ENCODE measurements at regions not wholly inside any gene's neighbourhood (a gene's known extent, or its start where the extent isn't known, plus 50 kb on each side); places are given as distances from the start of the nearest gene placed in this dataset.

DNA sequence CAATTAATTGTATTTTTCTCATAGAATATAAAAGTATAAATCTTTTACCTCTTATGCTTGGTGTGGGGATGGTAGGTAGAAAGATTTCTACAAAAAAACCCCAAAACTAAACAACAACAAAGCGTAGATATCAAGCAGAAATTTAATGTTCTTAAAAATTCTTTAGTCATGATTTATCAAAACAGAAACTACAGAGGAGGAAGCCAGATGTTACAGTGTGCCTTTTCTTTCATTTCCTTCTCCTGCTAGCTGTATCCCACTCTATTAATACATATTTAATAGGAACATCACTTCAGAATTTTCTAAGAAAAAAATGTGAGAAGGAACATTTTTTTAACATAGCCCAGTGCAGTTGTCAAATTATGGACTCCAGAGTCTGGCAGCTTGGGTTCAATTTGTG, 420.6 kb downstream of the TUSC7 start:
- Histone ChIP-seq H3K36me3 (replicated peaks; ENCODE audit: low read depth, low read length) (no peaks in the 10 kb centered on the region), H3K4me2 (ENCODE audit: low read length) (no peak overlapping the region), H3K27me3 (ENCODE audit: low read depth, low read length) (no peaks in the 10 kb centered on the region), H3K9me3 (ENCODE audit: insufficient read depth, low read length) (no peaks in the 10 kb centered on the region), H2AFZ (ENCODE audit: low read depth, low read length) (no peak overlapping the region), H3K9ac (ENCODE audit: low read length) (no peak overlapping the region), H3K4me3 (ENCODE audit: low read length) (no peak overlapping the region), H3K79me2 (ENCODE audit: low read length) (no peaks in the 10 kb centered on the region), H4K20me1 (ENCODE audit: insufficient read depth, low read length) (no peaks in the 10 kb centered on the region), H3K4me1 (ENCODE audit: low read length) (peaks cover 9% of the 10 kb centered on the region), H3K27ac (ENCODE audit: low read length) (no peak overlapping the region)
- TF ChIP-seq EZH2phosphoT487 (IDR thresholded peaks at IDR 0.05; ENCODE audit: low read depth): no peak
- TF ChIP-seq, protein P1, sequence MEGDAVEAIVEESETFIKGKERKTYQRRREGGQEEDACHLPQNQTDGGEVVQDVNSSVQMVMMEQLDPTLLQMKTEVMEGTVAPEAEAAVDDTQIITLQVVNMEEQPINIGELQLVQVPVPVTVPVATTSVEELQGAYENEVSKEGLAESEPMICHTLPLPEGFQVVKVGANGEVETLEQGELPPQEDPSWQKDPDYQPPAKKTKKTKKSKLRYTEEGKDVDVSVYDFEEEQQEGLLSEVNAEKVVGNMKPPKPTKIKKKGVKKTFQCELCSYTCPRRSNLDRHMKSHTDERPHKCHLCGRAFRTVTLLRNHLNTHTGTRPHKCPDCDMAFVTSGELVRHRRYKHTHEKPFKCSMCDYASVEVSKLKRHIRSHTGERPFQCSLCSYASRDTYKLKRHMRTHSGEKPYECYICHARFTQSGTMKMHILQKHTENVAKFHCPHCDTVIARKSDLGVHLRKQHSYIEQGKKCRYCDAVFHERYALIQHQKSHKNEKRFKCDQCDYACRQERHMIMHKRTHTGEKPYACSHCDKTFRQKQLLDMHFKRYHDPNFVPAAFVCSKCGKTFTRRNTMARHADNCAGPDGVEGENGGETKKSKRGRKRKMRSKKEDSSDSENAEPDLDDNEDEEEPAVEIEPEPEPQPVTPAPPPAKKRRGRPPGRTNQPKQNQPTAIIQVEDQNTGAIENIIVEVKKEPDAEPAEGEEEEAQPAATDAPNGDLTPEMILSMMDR (IDR thresholded peaks at IDR 0.05; ENCODE audit: low read depth, low read length): no peak

DNA sequence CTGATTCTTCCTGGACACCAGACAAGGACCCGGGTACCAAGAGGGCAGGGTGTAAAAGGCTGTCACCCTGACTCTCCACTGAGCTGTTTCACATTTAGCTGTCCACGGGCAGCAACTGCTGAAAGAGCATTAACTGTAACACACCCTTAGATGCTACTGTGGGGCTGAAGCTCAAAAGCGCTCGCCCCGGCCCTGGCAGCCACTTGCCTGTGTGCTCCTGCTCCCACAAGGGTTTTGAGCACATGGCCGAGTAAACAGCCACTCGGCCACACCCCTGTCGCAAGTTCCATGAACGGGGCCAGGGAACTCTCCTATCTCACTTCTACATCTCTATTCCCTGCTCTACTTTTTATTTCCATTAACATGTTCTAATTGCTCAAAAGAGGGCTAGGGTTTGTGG, 421.7 kb downstream of the TUSC7 start:
- Histone ChIP-seq H3K9me3 (ENCODE audit: insufficient read depth, low read length) (no peaks in the 10 kb centered on the region), H3K4me2 (ENCODE audit: low read length) (no peak overlapping the region), H3K79me2 (ENCODE audit: low read length) (no peaks in the 10 kb centered on the region), H3K27ac (ENCODE audit: low read length) (no peak overlapping the region), H3K27me3 (ENCODE audit: low read depth, low read length) (no peaks in the 10 kb centered on the region), H3K4me3 (ENCODE audit: low read length) (no peak overlapping the region), H3K9ac (ENCODE audit: low read length) (no peak overlapping the region), H3K4me1 (ENCODE audit: low read length) (peaks cover 9% of the 10 kb centered on the region), H2AFZ (ENCODE audit: low read depth, low read length) (no peak overlapping the region), H4K20me1 (ENCODE audit: insufficient read depth, low read length) (no peaks in the 10 kb centered on the region), H3K36me3 (replicated peaks; ENCODE audit: low read depth, low read length) (no peaks in the 10 kb centered on the region)
- no peak for TF ChIP-seq EZH2phosphoT487 (IDR thresholded peaks at IDR 0.05; ENCODE audit: low read depth)
- TF ChIP-seq, protein P1 (IDR thresholded peaks at IDR 0.05; ENCODE audit: low read depth, low read length): no peak

DNA sequence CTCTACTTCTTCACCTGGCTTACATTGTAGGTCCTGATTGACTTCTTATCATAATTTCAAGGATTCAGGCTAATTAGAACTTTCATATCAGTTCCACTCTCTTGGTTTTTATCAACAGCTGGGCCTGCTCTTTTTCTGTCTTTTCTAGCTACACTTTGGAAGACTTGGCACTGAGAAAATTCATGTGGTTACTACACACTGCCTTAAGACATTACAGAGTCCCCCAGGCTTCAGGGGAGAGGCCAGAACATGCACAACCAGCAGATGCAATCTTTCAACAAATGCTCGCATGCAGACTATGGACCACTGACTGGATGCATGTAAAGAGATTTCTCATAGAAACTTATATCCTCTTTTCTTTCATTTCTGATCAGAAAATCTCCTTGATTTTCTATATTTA, 423.5 kb downstream of the TUSC7 start:
- Histone ChIP-seq H2AFZ (ENCODE audit: low read depth, low read length) (no peak overlapping the region), H4K20me1 (ENCODE audit: insufficient read depth, low read length) (no peaks in the 10 kb centered on the region), H3K9me3 (ENCODE audit: insufficient read depth, low read length) (no peaks in the 10 kb centered on the region), H3K79me2 (ENCODE audit: low read length) (no peaks in the 10 kb centered on the region), H3K9ac (ENCODE audit: low read length) (no peak overlapping the region), H3K4me1 (ENCODE audit: low read length) (peaks cover 9% of the 10 kb centered on the region), H3K27ac (ENCODE audit: low read length) (no peak overlapping the region), H3K4me3 (ENCODE audit: low read length) (no peak overlapping the region), H3K27me3 (ENCODE audit: low read depth, low read length) (no peaks in the 10 kb centered on the region), H3K36me3 (replicated peaks; ENCODE audit: low read depth, low read length) (no peaks in the 10 kb centered on the region), H3K4me2 (ENCODE audit: low read length) (no peak overlapping the region)
- TF ChIP-seq EZH2phosphoT487 (IDR thresholded peaks at IDR 0.05; ENCODE audit: low read depth): no peak
- TF ChIP-seq, protein P1 (IDR thresholded peaks at IDR 0.05; ENCODE audit: low read depth, low read length): no peak

DNA sequence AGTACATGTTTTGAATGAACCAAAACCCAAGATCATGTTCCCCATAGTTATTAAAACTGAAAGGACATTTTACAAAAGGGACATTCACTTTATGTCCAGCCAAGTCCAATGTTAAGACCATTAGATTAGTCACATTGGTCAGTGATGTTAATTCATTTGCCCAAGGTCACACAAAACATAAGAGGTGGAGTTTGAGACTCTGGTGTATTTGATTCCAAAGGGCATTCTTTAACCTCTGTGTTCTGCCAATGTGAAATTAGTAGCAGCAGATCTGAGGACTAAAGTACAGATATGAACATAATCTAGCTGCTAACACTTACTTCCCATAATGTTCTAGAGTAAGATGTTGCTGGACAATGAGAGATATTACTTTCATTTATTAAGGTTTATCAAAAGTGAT, 425.6 kb downstream of the TUSC7 start:
- Histone ChIP-seq H3K4me1 (ENCODE audit: low read length) (peaks cover 4% of the 10 kb centered on the region; the same call in 1 of the 2 replicates), H3K4me2 (ENCODE audit: low read length) (no peak overlapping the region), H3K79me2 (ENCODE audit: low read length) (no peaks in the 10 kb centered on the region), H3K27ac (ENCODE audit: low read length) (no peak overlapping the region), H3K4me3 (ENCODE audit: low read length) (no peak overlapping the region), H3K9me3 (ENCODE audit: insufficient read depth, low read length) (no peaks in the 10 kb centered on the region), H3K9ac (ENCODE audit: low read length) (no peak overlapping the region), H4K20me1 (ENCODE audit: insufficient read depth, low read length) (no peaks in the 10 kb centered on the region), H2AFZ (ENCODE audit: low read depth, low read length) (no peak overlapping the region), H3K36me3 (replicated peaks; ENCODE audit: low read depth, low read length) (no peaks in the 10 kb centered on the region), H3K27me3 (ENCODE audit: low read depth, low read length) (no peaks in the 10 kb centered on the region)
- TF ChIP-seq, protein P1 (IDR thresholded peaks at IDR 0.05; ENCODE audit: low read depth, low read length): no peak
- TF ChIP-seq EZH2phosphoT487 (IDR thresholded peaks at IDR 0.05; ENCODE audit: low read depth): no peak

Data from OCI-LY3 (cell line).